Amniotic stem cell (primary cell): ENCODE measurements at regions not wholly inside any gene's neighbourhood (a gene's known extent, or its start where the extent isn't known, plus 50 kb on each side); places are given as distances from the start of the nearest gene placed in this dataset.
"Not testable (repeated sequence)": the region's sequence is repeated elsewhere in the genome, so short reads cannot be mapped to it uniquely, and the experiment has no call there.

Experiments used
- DNase-seq: peaks from one replicate; lab custom pipeline; 2025; lab: John Stamatoyannopoulos, UW

DNA sequence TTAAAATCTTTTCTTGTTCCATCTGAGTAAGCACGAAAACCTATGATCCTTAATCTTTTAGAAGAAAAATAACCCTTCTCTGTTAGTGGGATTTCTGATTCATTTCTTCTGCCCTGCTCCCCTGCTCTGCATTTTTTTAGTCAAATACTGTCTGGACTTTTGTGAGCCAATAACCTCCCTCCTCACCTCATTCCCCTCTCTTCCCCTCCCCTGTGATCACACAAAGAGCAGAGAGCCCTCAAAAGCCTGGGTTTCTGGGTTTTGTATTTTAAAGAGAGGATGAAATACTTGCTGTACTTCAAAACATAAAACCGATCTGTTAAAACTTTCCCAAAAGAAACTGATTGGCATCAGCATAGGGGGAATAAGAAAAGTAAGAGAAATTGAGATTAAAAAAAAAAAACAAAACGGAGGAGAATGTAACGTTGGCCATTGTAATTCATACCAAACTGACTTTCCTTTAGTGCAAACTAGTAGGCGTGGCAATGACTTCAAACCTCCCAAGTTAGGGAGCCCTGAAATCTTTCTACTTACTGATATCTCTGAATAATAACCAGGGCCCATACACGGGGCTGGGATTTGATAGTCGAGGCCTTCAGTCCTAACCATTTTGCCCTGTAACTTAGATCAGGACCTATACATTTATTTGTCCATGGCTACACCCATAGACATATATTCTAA is 232.9 kb downstream of the TM9SF2 start:
- DNase-seq = no peak

- DNase-seq = no peak
These were observed 232.1 kb downstream of the TM9SF2 start for GRCh38 chr13:99733346-99733745.

- no peak for DNase-seq
These were observed 230.5 kb downstream of the TM9SF2 start for GRCh38 chr13:99731747-99732146.

DNA sequence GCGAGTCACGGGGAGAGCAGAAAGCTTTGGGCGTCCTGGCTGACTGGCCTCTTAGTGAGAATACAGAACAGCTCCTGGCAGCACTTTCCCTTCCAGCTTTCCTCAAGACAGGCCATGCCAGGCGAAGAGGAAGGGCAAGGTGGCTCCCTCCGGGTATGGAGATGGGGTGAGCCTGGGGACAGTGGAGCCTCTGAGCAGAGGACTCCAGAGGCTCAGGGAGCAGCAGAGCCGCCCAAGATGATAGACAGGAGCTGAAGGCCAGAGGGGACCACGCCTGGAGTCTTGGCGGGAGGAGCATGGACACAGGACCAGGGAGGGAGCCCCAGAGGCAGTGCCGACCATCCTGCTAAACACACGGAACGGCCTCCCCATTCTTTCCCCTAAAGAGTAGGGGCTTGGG is 229.1 kb downstream of the TM9SF2 start:
- no peak for DNase-seq

DNA sequence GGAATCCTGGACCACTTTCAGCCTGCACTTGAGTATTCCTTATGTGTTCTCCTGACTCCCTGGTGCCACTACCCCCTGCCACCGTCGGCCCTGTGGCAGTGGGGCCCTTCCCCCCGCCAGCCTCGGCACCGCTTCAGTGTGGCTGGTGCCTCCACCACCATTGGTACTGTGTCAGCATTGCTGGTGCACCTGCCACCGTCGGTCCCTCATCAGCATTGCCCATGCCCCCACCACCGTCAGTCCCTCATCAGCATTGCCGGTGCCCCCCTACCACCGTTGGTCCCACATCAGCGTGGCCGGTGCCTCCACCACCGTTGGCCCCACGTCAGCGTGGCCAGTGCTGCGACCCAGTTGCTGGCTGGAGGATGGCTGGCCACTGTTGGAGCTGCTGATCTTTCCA is 228.5 kb downstream of the TM9SF2 start:
- DNase-seq = no peak

DNA sequence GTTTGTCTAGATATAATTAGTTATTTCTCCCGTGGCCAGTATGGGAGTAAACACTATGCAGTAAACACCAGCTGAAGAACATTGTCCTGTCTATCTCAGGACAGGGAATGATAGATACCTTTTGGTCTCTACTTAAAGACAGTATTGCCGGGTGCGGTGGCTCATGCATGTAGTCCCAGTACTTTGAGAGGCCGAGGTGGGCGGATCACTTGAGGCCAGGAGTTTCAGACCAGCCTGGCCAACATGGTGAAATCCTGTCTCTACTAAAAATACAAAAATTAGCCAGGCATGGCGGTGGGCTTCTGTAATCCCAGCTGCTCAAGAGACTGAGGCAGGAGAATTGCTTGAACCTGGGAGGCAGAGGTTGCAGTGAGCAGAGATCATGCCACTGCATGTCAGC is 226.4 kb downstream of the TM9SF2 start:
- not testable (repeated sequence) for DNase-seq

- DNase-seq = no peak
These were observed 225.1 kb downstream of the TM9SF2 start for GRCh38 chr13:99726282-99726894.

GRCh38 chr13:99725644-99726043 is 224.4 kb downstream of the TM9SF2 start:
- no peak for DNase-seq

DNA sequence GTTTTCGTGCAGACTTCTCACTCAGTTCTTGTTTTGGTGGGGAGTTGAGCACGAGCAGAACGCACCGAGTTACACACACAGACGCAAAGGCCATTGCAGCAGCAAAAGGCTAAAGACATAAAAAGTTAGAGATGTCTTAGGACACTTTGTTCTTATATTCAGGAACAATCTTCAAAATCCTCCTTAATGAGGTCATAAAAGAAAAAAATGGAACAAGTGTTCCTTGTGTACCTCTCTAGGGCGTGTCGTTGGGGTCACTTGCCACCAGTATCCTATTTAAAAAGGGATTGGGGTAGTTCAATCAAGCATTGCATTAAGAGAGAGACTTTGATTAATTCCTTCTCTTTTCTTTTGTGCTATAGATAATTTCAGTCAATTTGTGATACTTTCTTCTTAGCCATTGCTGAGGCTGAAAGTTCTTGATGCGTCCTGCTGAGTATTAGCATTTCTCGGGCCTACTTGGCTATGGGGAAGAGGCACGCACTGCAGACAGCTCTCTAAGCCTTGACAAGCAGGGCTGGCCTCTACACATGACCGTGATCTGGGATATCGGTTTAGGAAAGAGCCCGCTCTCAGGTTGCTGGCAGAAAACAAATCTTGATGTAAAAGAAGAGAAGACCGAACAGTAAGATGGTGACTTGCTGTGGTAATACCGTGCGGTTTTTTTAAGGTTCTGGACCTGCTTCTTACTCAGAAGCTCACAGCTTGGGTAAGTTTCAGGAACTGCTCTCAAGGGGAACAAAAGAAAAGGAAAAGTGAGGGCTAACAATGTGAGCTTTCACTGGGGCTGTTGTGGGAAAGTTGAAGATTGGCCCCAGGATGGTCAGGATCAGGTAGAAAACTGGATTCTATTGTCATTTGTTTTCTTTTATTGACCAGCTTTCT is 223.6 kb downstream of the TM9SF2 start:
- no peak for DNase-seq

DNA sequence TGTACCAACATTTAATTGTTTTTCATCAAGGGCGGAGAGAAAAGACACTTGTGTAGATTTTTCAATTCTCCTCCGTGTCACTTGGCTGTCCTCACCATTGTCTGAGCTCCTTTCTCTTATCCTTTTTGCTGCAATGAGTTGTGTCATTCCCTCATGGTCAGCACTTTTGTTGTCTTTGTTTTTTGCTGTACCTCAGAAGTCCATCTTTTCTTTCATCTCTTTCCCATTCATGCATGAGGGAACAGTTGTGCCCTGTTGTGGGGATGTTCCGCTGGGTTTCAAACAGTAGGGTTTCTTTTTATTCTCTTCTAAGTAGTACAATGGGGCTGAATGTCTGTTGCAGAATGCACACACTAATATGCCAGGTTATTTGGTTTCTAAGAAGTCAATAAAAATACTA is 222.6 kb downstream of the TM9SF2 start:
- no peak for DNase-seq

- no peak for DNase-seq
These were observed 221.7 kb downstream of the TM9SF2 start for GRCh38 chr13:99722931-99723330.

- DNase-seq = no peak
These were observed 221.1 kb downstream of the TM9SF2 start for GRCh38 chr13:99722338-99722818.

DNA sequence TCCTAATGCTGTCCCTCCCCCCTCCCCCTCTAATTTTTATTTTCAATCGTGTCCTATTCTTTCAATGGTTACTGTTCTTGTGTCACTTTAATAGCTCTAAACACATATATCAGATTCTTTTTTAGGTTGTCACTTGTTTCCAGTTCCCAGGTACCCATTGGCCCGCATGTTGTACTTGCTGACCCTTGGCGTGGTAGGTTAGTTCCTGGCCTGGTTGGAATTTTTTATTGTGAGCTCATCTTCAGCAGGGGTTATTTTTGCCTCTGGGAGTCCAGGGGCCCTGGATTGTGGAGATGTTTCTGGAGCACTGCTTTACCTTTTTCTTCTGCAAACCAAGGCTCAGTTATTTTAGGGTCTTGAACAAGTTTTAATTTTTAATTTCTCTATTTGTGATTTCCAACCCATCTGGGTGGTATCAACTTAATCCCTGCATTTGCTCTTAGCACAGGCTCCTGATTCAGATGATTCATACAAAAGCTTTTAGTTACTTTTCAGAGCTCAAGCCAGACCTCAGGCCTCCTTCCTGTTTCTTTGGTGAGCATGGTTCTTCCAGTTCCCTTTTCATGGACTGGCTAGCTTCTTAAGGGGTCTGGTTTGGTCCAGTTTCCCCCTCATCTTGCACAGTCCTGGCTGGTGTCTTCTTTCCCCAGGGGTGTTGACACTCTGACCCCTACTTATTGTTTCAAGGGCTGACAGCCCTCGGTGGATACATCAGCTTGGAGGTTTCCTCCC is 220.5 kb downstream of the TM9SF2 start:
- DNase-seq = no peak

DNA sequence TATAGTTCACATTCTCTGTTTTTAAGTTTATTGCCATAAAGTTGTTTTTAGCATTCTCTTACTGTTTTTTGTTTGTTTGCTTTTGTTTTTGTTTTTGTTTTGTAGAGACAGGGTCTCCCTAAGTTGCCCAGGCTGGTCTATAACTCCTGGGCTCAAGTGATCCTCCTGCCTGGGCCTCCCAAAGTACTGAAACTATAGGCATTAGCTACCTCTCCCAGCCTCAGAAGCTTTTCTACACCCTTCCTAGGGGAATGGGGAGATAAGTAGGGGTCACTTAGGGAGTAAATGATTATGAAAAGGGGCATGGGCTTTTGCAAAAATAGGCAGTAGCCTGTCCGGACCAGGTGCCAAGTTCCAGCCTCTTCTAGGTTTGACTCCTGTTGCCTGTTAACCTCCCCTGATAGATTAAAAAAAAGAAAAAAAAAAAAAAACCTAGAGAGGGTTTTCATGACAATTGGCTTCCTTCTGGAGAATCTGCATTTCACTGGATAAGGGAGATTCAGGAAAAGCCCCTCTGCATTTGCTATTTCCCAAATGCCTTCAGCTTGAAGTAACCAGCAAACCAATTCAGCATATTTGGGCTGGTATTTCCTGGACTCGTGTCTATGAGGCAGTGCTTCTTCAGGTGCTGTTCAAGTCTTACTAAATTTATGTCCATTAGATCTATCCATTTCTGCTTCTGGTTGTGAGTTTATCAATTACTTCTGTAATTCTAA is 216.8 kb downstream of the TM9SF2 start:
- DNase-seq = no peak

GRCh38 chr13:99709134-99709533 is 207.9 kb downstream of the TM9SF2 start:
- DNase-seq = no peak

DNA sequence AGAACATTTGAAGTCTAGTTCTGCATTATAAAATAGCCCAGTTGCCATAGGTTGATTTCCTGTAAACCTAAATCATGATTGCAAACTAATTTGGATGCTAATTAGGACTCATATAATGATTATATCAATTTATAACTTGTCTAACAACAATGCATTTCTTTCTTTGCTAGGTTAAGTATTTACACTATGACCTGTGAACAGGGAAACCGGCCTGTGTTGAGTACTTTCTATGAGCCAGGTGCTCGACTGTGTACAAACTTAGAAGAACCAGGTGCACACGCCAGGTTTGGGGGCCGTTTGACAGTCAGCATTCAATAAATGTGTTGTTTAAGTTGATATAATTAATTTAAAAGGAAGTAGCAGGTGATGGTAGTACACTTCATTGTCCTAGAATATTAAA is 203.1 kb downstream of the TM9SF2 start:
- no peak for DNase-seq

DNA sequence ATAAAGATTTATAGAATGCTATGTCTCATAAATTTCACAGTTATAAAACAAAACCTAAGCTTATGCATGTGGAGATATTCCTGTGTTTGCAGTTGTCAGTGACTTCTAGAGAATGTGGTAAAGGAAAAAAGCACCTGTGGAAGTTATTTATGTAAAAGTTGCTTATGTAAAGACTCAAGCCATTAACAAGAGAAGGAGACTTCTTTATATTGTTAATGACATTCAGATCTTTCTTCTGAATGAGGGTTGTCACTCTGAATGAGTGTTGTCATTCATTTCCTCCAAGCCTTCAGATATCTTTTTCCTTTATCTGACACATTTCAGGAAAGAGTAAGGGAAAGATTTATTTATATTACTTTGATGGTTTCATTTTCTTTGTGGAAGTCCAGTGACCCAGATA is 202.6 kb downstream of the TM9SF2 start:
- DNase-seq = no peak

GRCh38 chr13:99702687-99703319 is 201.5 kb downstream of the TM9SF2 start:
- no peak for DNase-seq

- DNase-seq = no peak
These were observed 199.2 kb downstream of the TM9SF2 start for GRCh38 chr13:99700468-99700867.

DNA sequence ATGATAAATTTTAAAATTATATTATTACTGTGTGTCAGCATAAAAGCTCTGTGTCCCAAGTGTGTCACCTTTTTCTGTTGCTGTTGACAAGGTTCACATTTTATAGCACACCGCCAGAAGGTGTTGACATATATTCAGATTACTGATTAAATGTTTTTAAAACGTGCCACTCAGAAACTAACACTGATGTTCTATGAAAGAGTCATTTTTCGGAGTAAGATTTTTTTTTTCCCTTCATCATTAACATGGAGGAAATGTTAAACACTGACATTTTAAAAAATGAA is 197.5 kb downstream of the TM9SF2 start:
- no peak for DNase-seq
